DOHH2 (cell line): ENCODE measurements at regions not wholly inside any gene's neighbourhood (a gene's known extent, or its start where the extent isn't known, plus 50 kb on each side); places are given as distances from the start of the nearest gene placed in this dataset.
A peak's percentile ranks its signal among the peaks of the same experiment; 100 is the strongest.

Experiments used
- H3F3A ChIP-seq: fragments of 200-600 bp; sonication (generic), shearing (Covaris generic); 2 replicates; pipeline ENCODE4 v1.6.0; 2016; ENCODE audit warnings: antibody characterized with exemption, mild to moderate bottlenecking; ENCODE audit not compliant: control insufficient read depth, insufficient read depth
- H3K27ac ChIP-seq: fragments of 200-600 bp; sonication (generic); 2 replicates; pipeline ENCODE4 v1.5.1; 2014; ENCODE audit warnings: low read depth, mild to moderate bottlenecking, low read length, moderate library complexity
- H3K27me3 ChIP-seq: fragments of 200-600 bp; sonication (generic); 2 replicates; pipeline ENCODE4 v1.6.1; 2014; ENCODE audit warnings: mild to moderate bottlenecking, low read length, mixed read lengths; ENCODE audit not compliant: control insufficient read depth
- H3K36me3 ChIP-seq: fragments of 200-600 bp; sonication (generic); 2 replicates; pipeline ENCODE4 v1.6.1; 2014; ENCODE audit warnings: mild to moderate bottlenecking, low read length, moderate library complexity, mixed read lengths; ENCODE audit not compliant: control insufficient read depth
- H3K4me1 ChIP-seq: fragments of 200-600 bp; sonication (generic); 2 replicates; pipeline ENCODE4 v1.6.1; 2014; ENCODE audit warnings: mild to moderate bottlenecking, low read length, mixed read lengths; ENCODE audit not compliant: control insufficient read depth
- H3K4me2 ChIP-seq: fragments of 200-600 bp; sonication (generic); 2 replicates; pipeline ENCODE4 v1.6.0; 2014; ENCODE audit warnings: mild to moderate bottlenecking, low read length, moderate library complexity
- H3K4me3 ChIP-seq: fragments of 200-600 bp; sonication (generic); 2 replicates; pipeline ENCODE4 v1.5.1; 2014; ENCODE audit warnings: mild to moderate bottlenecking, low read length, mixed read lengths
- H3K79me2 ChIP-seq: fragments of 200-600 bp; sonication (generic); 2 replicates; pipeline ENCODE4 v1.6.1; 2014; ENCODE audit warnings: mild to moderate bottlenecking, low read length, mixed read lengths; ENCODE audit not compliant: control insufficient read depth
- H3K9me2 ChIP-seq: fragments of 200-600 bp; sonication (generic); replicated peaks from 2 replicates; pipeline ENCODE4 v1.6.1; 2014; ENCODE audit warnings: mild to moderate bottlenecking, low read length, mixed read lengths; ENCODE audit not compliant: control insufficient read depth
- H3K9me3 ChIP-seq: fragments of 200-600 bp; sonication (generic); 2 replicates; pipeline ENCODE4 v1.6.1; 2014; ENCODE audit warnings: antibody characterized with exemption, low read length, mixed read lengths; ENCODE audit not compliant: control insufficient read depth, insufficient read depth
- H4K20me1 ChIP-seq: fragments of 200-600 bp; sonication (generic); 2 replicates; pipeline ENCODE4 v1.6.0; 2014; ENCODE audit warnings: low read depth, mild to moderate bottlenecking, antibody characterized with exemption, low read length, moderate library complexity; ENCODE audit not compliant: control insufficient read depth, insufficient read depth
- CTCF ChIP-seq: fragments of 200-600 bp; sonication (generic); IDR thresholded peaks from one replicate; pipeline ENCODE4 v1.5.1; 2014; ENCODE audit warnings: antibody characterized with exemption, mild to moderate bottlenecking, low read depth, low read length; ENCODE audit not compliant: poor library complexity, severe bottlenecking
- EZH2phosphoT487 ChIP-seq: fragments of 200-600 bp; sonication (generic); IDR thresholded peaks from 2 replicates; pipeline ENCODE4 v1.6.1; 2017; ENCODE audit warnings: borderline replicate concordance, mild to moderate bottlenecking, antibody characterized with exemption, low read length, moderate library complexity, mixed read lengths

GRCh38 chr11:70755410-70756158 is 357.3 kb downstream of the CTTN start:
- no peaks in the 10 kb centered on the region for H3K9me2 ChIP-seq
- H3K9me3 ChIP-seq = peaks cover 5% of the 10 kb centered on the region; the same call in 1 of the 2 replicates
- H3K27ac ChIP-seq = no peak overlapping the region
- H3K27me3 ChIP-seq = no peaks in the 10 kb centered on the region
- H3K4me3 ChIP-seq = no peak overlapping the region
- no peaks in the 10 kb centered on the region for H3K36me3 ChIP-seq
- H3F3A ChIP-seq = no peaks in the 10 kb centered on the region
- no peak overlapping the region for H3K4me2 ChIP-seq
- no peaks in the 10 kb centered on the region for H3K79me2 ChIP-seq
- H4K20me1 ChIP-seq = no peaks in the 10 kb centered on the region
- TF ChIP-seq EZH2phosphoT487 (no peak), CTCF (peak; percentile 80)
- no peaks in the 10 kb centered on the region for H3K4me1 ChIP-seq

GRCh38 chr11:70756341-70756740 is 358.0 kb downstream of the CTTN start:
- Histone ChIP-seq H3K79me2 (no peaks in the 10 kb centered on the region), H4K20me1 (no peaks in the 10 kb centered on the region), H3K27me3 (no peaks in the 10 kb centered on the region), H3K4me1 (no peaks in the 10 kb centered on the region), H3K9me3 (peaks cover under 1% of the 10 kb centered on the region; the same call in 1 of the 2 replicates), H3K4me3 (no peak overlapping the region), H3K4me2 (no peak overlapping the region), H3K9me2 (no peaks in the 10 kb centered on the region), H3F3A (no peaks in the 10 kb centered on the region), H3K27ac (no peak overlapping the region), H3K36me3 (no peaks in the 10 kb centered on the region)
- TF ChIP-seq CTCF (no peak), EZH2phosphoT487 (no peak)

- Histone ChIP-seq H3K4me2 (no peak overlapping the region), H3K4me1 (no peaks in the 10 kb centered on the region), H4K20me1 (no peaks in the 10 kb centered on the region), H3K4me3 (no peak overlapping the region), H3K9me2 (no peaks in the 10 kb centered on the region), H3K79me2 (no peaks in the 10 kb centered on the region), H3F3A (no peaks in the 10 kb centered on the region), H3K9me3 (no peaks in the 10 kb centered on the region), H3K27me3 (no peaks in the 10 kb centered on the region), H3K27ac (no peak overlapping the region), H3K36me3 (no peaks in the 10 kb centered on the region)
- TF ChIP-seq CTCF (no peak), EZH2phosphoT487 (no peak)
Observed at GRCh38 chr11:70756756-70757155, 358.4 kb downstream of the CTTN start.

- H3K36me3 ChIP-seq = no peaks in the 10 kb centered on the region
- H3K27me3 ChIP-seq = no peaks in the 10 kb centered on the region
- no peak overlapping the region for H3K4me2 ChIP-seq
- H3K79me2 ChIP-seq = no peaks in the 10 kb centered on the region
- H3F3A ChIP-seq = no peaks in the 10 kb centered on the region
- no peaks in the 10 kb centered on the region for H3K9me2 ChIP-seq
- H4K20me1 ChIP-seq = no peaks in the 10 kb centered on the region
- no peak overlapping the region for H3K27ac ChIP-seq
- H3K9me3 ChIP-seq = no peaks in the 10 kb centered on the region
- no peak overlapping the region for H3K4me3 ChIP-seq
- TF ChIP-seq CTCF (no peak), EZH2phosphoT487 (no peak)
- H3K4me1 ChIP-seq = no peaks in the 10 kb centered on the region
Observed at GRCh38 chr11:70757241-70757640, 358.9 kb downstream of the CTTN start.
